ENCODE measurements at regions not wholly inside any gene's neighbourhood (a gene's known extent, or its start where the extent isn't known, plus 50 kb on each side); places are given as distances from the start of the nearest gene placed in this dataset.

DNA sequence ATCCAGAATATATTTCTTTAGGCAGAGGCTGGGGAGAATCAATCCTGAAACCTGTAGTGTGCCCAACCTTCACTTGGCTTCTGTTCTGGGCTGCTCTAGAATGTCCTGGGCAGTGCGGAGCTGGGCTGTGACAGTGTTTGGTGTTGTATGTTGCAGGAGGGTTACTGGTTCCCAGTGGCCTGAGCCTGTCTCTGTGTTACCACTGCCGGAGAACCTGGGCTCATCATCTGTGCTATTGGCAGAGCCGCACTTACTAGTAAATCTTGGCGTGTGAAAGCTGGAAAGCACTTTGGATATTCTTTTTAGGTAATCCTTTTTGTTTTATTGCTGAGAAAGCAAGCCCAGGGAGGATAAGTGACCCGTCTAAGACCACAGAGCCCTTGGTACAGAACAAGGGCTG, 412.9 kb downstream of the SLC4A3 start:
- TF ChIP-seq, protein P1, sequence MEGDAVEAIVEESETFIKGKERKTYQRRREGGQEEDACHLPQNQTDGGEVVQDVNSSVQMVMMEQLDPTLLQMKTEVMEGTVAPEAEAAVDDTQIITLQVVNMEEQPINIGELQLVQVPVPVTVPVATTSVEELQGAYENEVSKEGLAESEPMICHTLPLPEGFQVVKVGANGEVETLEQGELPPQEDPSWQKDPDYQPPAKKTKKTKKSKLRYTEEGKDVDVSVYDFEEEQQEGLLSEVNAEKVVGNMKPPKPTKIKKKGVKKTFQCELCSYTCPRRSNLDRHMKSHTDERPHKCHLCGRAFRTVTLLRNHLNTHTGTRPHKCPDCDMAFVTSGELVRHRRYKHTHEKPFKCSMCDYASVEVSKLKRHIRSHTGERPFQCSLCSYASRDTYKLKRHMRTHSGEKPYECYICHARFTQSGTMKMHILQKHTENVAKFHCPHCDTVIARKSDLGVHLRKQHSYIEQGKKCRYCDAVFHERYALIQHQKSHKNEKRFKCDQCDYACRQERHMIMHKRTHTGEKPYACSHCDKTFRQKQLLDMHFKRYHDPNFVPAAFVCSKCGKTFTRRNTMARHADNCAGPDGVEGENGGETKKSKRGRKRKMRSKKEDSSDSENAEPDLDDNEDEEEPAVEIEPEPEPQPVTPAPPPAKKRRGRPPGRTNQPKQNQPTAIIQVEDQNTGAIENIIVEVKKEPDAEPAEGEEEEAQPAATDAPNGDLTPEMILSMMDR (IDR thresholded peaks at IDR 0.05): no peak
- TF ChIP-seq POLR2A (IDR thresholded peaks at IDR 0.05): no peak
